HCT116 (cell line): ENCODE measurements at regions not wholly inside any gene's neighbourhood (a gene's known extent, or its start where the extent isn't known, plus 50 kb on each side); places are given as distances from the start of the nearest gene placed in this dataset.

Source experiments
- ATAC-seq: fragments of 200-7000 bp; cut with Tn5 transposase; 2 replicates; pipeline ENCODE4 v1.9.1; 2020; ENCODE audit warnings: mild to moderate bottlenecking, moderate library complexity
- BruUV-seq: library from RNA; stranded (reverse); fragments of 400-500 nt; replicated peaks from 2 replicates; lab custom pipeline; 2021; lab: Mats Ljungman, UMichigan
- CTCF ChIA-PET: fragments of 300-600 bp; sonication (Branson Sonifier 250); formaldehyde crosslinking; loops from one replicate; lab custom pipeline; 2021; ENCODE audit warnings: antibody characterized with exemption; lab: Charles Lee
- POLR2A ChIA-PET: fragments of 300-600, 350-600 bp; sonication (Branson Sonifier 250); formaldehyde crosslinking; loops from one replicate; lab custom pipeline; 2021; ENCODE audit warnings: antibody characterized with exemption; lab: Charles Lee
- RAD21 ChIA-PET, 2 experiments: fragments of 300-600 bp; sonication (Branson Sonifier 250); formaldehyde crosslinking; loops; one replicate each; lab custom pipeline; 2023; ENCODE audit warnings: low total read pairs in 2 of 2; ENCODE audit not compliant: uncharacterized antibody in 2 of 2, unreplicated experiment in 2 of 2, low non-redundant PET in 1 of 2; lab: Charles Lee
- DNase-seq: peaks from one replicate; pipeline ENCODE4 v3.0.0-alpha.2; 2010; ENCODE audit warnings: low read depth, low spot score
- H2AFZ ChIP-seq: fragments of 200-600 bp; shearing (Covaris generic), sonication (generic); 2 replicates; pipeline ENCODE4 v1.6.1; 2017; ENCODE audit warnings: low read depth, mixed run types, mixed read lengths, antibody characterized with exemption, low read length; ENCODE audit not compliant: poor library complexity, severe bottlenecking
- H3K27ac ChIP-seq: 2 replicates; pipeline ENCODE4 v1.5.1; 2012; ENCODE audit warnings: low read depth, low read length
- H3K27me3 ChIP-seq: fragments of 200-600 bp; sonication (generic); 2 replicates; pipeline ENCODE4 v1.6.1; 2016; ENCODE audit warnings: mixed run types, low read length, mixed read lengths; ENCODE audit not compliant: insufficient read depth
- H3K36me3 ChIP-seq, 2 experiments: fragments of 200-500 bp in 1 of 2; fragments of 200-600 bp in 1 of 2; sonication (Bioruptor generic) in 1 of 2; sonication (generic) in 1 of 2; 2 replicates each; pipeline versions ENCODE4 v1.5.1 to v1.6.1; 2014 to 2016; ENCODE audit warnings: low read length in 2 of 2, inconsistent platforms in 1 of 2, mixed read lengths in 1 of 2, mixed run types in 1 of 2; ENCODE audit not compliant: insufficient read depth in 2 of 2, control insufficient read depth in 1 of 2
- H3K4me1 ChIP-seq, 2 experiments: fragments of 200-600 bp in 1 of 2; sonication (generic) in 1 of 2; 2 replicates each; pipeline versions ENCODE4 v1.5.1 to v1.6.1; 2012 to 2017; ENCODE audit warnings: low read length in 2 of 2, inconsistent platforms in 1 of 2, mild to moderate bottlenecking in 1 of 2, mixed read lengths in 1 of 2, mixed run types in 1 of 2, moderate library complexity in 1 of 2; ENCODE audit not compliant: insufficient read depth in 2 of 2, control insufficient read depth in 1 of 2
- H3K4me2 ChIP-seq: fragments of 200-600 bp; sonication (generic); 2 replicates; pipeline ENCODE4 v1.6.1; 2017; ENCODE audit warnings: mixed run types, low read length, mixed read lengths
- H3K4me3 ChIP-seq, 2 experiments: fragments of 200-600 bp in 1 of 2; sonication (generic) in 1 of 2; replicated peaks in 1 of 2; 2 replicates each; pipeline ENCODE4 v1.5.1; 2011 to 2016; ENCODE audit warnings: low read length in 2 of 2, control low read depth in 1 of 2, low read depth in 1 of 2, mild to moderate bottlenecking in 1 of 2, mixed read lengths in 1 of 2, mixed run types in 1 of 2
- H3K79me2 ChIP-seq: fragments of 200-600 bp; sonication (generic); 2 replicates; pipeline ENCODE4 v1.6.1; 2017; ENCODE audit warnings: mild to moderate bottlenecking, mixed run types, low read length, moderate library complexity, mixed read lengths; ENCODE audit not compliant: insufficient read depth
- H3K9ac ChIP-seq: fragments of 200-600 bp; sonication (generic); 2 replicates; pipeline ENCODE4 v1.6.1; 2016; ENCODE audit warnings: low read length, mixed read lengths
- H3K9me2 ChIP-seq: fragments of 200-600 bp; sonication (generic), shearing (Covaris generic); 2 replicates; pipeline ENCODE4 v1.6.1; 2017; ENCODE audit warnings: mixed run types, mild to moderate bottlenecking, moderate library complexity; ENCODE audit not compliant: insufficient read depth
- H3K9me3 ChIP-seq, 2 experiments: fragments of 200-500 bp in 1 of 2; fragments of 200-600 bp in 1 of 2; sonication (Bioruptor generic) in 1 of 2; sonication (generic) in 1 of 2; 2 replicates each; pipeline ENCODE4 v1.6.1; 2014 to 2017; ENCODE audit warnings: low read length in 2 of 2, mixed read lengths in 2 of 2, inconsistent platforms in 1 of 2, low read depth in 1 of 2, mild to moderate bottlenecking in 1 of 2, mixed run types in 1 of 2, moderate library complexity in 1 of 2; ENCODE audit not compliant: control insufficient read depth in 1 of 2, insufficient read depth in 1 of 2
- H4K20me1 ChIP-seq: fragments of 200-600 bp; sonication (generic), shearing (Covaris generic); 2 replicates; pipeline ENCODE4 v1.6.1; 2017; ENCODE audit warnings: mixed run types, mild to moderate bottlenecking, moderate library complexity; ENCODE audit not compliant: insufficient read depth
- ATF3 ChIP-seq: IDR thresholded peaks from 2 replicates; pipeline ENCODE4 v1.6.1; 2012
- CBX3 ChIP-seq: IDR thresholded peaks from 2 replicates; pipeline ENCODE4 v1.6.1; 2012; ENCODE audit warnings: low read depth
- CEBPB ChIP-seq: IDR thresholded peaks from 2 replicates; pipeline ENCODE4 v1.6.1; 2012; ENCODE audit warnings: low read depth
- CTCF ChIP-seq, 3 experiments: fragments of 200-600 bp in 1 of 3; sonication (generic) in 1 of 3; IDR thresholded peaks in 2 of 3; conservative IDR thresholded peaks in 1 of 3; 2 replicates each; pipeline ENCODE4 v1.5.1; 2012 to 2017; ENCODE audit warnings: low read depth in 2 of 3, low read length in 2 of 3, antibody characterized with exemption in 1 of 3, borderline replicate concordance in 1 of 3, control low read depth in 1 of 3, mild to moderate bottlenecking in 1 of 3, mixed read lengths in 1 of 3, mixed run types in 1 of 3, moderate library complexity in 1 of 3; ENCODE audit not compliant: insufficient read depth in 1 of 3
- ELF1 ChIP-seq: IDR thresholded peaks from 2 replicates; pipeline ENCODE4 v1.6.1; 2012; ENCODE audit warnings: low read depth, borderline replicate concordance
- EZH2 ChIP-seq: fragments of 200-600 bp; sonication (generic); IDR thresholded peaks from 2 replicates; pipeline ENCODE4 v1.6.1; 2017; ENCODE audit warnings: antibody characterized with exemption, mixed run types
- EZH2phosphoT487 ChIP-seq: fragments of 200-600 bp; IDR thresholded peaks from 2 replicates; pipeline ENCODE4 v1.6.1; 2018; ENCODE audit warnings: antibody characterized with exemption, borderline replicate concordance
- FOSL1 ChIP-seq: IDR thresholded peaks from 2 replicates; pipeline ENCODE4 v1.6.1; 2012; ENCODE audit warnings: low read depth
- JUND ChIP-seq: IDR thresholded peaks from 2 replicates; pipeline ENCODE4 v1.6.1; 2012
- MAX ChIP-seq: IDR thresholded peaks from 2 replicates; pipeline ENCODE4 v1.6.1; 2012
- POLR2A ChIP-seq: IDR thresholded peaks from 2 replicates; pipeline ENCODE4 v1.7.0; 2011; ENCODE audit warnings: borderline replicate concordance; ENCODE audit not compliant: insufficient read depth, insufficient read length; ENCODE audit errors: extremely low read depth
- POLR2AphosphoS5 ChIP-seq: IDR thresholded peaks from 2 replicates; pipeline ENCODE4 v1.6.1; 2011; ENCODE audit warnings: mild to moderate bottlenecking, low read depth, low read length, moderate library complexity
- RAD21 ChIP-seq: IDR thresholded peaks from 2 replicates; pipeline ENCODE4 v1.6.1; 2012; ENCODE audit warnings: low read depth, mild to moderate bottlenecking
- REST ChIP-seq: IDR thresholded peaks from 2 replicates; pipeline ENCODE4 v1.6.1; 2012; ENCODE audit warnings: low read depth
- SP1 ChIP-seq: IDR thresholded peaks from 2 replicates; pipeline ENCODE4 v1.6.1; 2012; ENCODE audit warnings: low read depth
- SRF ChIP-seq: IDR thresholded peaks from 2 replicates; pipeline ENCODE4 v1.6.1; 2012; ENCODE audit warnings: low read depth
- TCF7L2 ChIP-seq: IDR thresholded peaks from 2 replicates; pipeline ENCODE4 v1.7.0; 2011; ENCODE audit warnings: borderline replicate concordance, inconsistent platforms; ENCODE audit not compliant: insufficient read depth, insufficient read length; ENCODE audit errors: extremely low read depth
- YY1 ChIP-seq: IDR thresholded peaks from 2 replicates; pipeline ENCODE4 v1.6.1; 2011; ENCODE audit warnings: low read length, low read depth, moderate library complexity, mild to moderate bottlenecking; ENCODE audit not compliant: insufficient replicate concordance; ENCODE audit errors: extremely low read depth
- ZBTB33 ChIP-seq: IDR thresholded peaks from 2 replicates; pipeline ENCODE4 v1.6.1; 2011; ENCODE audit warnings: mild to moderate bottlenecking, low read length, moderate library complexity; ENCODE audit not compliant: insufficient replicate concordance; ENCODE audit errors: extremely low read depth
- ZFX ChIP-seq: fragments of 450-650 bp; IDR thresholded peaks from 2 replicates; pipeline ENCODE4 v1.6.1; 2017
- intact Hi-C: fragments of 100-400 bp; cut with micrococcal nuclease; formaldehyde crosslinking; loops from 2 replicates; pipeline ENCODE4 v1.10.0; 2022

- H3K4me2 ChIP-seq: no peak overlapping the region
- H2AFZ ChIP-seq: no peak overlapping the region
- no peak for TF ChIP-seq POLR2AphosphoS5
- TF ChIP-seq ELF1: no peak
- TF ChIP-seq CTCF (IDR thresholded peaks at IDR 0.05 in 2 of 3, conservative IDR thresholded peaks at IDR 0.05 in 1 of 3; ENCODE audit: borderline replicate concordance in 1 of 3, insufficient read depth in 1 of 3, low read depth in 2 of 3, low read length in 2 of 3): no peak
- no peak for TF ChIP-seq EZH2phosphoT487
- TF ChIP-seq SRF: no peak
- no peak for TF ChIP-seq REST
- TF ChIP-seq CEBPB: no peak
- TF ChIP-seq TCF7L2: no peak
- TF ChIP-seq ZFX: no peak
- no peak for TF ChIP-seq ZBTB33
- no peak for TF ChIP-seq POLR2A
- no peak for TF ChIP-seq EZH2
- no peak for TF ChIP-seq ATF3
- TF ChIP-seq FOSL1: no peak
- no peak for TF ChIP-seq SP1
- TF ChIP-seq CBX3: no peak
- TF ChIP-seq JUND: no peak
- no peak for TF ChIP-seq YY1
- no peak for TF ChIP-seq MAX
- no peak for TF ChIP-seq RAD21
- intact Hi-C loops: no loop called here
- no peak for DNase-seq
- BruUV-seq: no TSS peak
- H3K4me3 ChIP-seq: no peak overlapping the region
- no peak overlapping the region for H3K9ac ChIP-seq
- H3K9me3 ChIP-seq: no peaks in the 10 kb centered on the region
- ChIA-PET POLR2A (no interaction called here), RAD21 (no interaction called here), CTCF (no interaction called here)
- ATAC-seq: no peak
- no peaks in the 10 kb centered on the region for H3K27me3 ChIP-seq
- no peaks in the 10 kb centered on the region for H3K4me1 ChIP-seq
- no peak overlapping the region for H3K27ac ChIP-seq
- H3K9me2 ChIP-seq: no peaks in the 10 kb centered on the region
- H3K36me3 ChIP-seq: no peaks in the 10 kb centered on the region
- no peaks in the 10 kb centered on the region for H3K79me2 ChIP-seq
- H4K20me1 ChIP-seq: no peaks in the 10 kb centered on the region
These were observed 233.9 kb upstream of the GLRA2 start for GRCh38 chrX:14295426-14295825.
